PC-3 (cell line): ENCODE measurements at regions not wholly inside any gene's neighbourhood (a gene's known extent, or its start where the extent isn't known, plus 50 kb on each side); places are given as distances from the start of the nearest gene placed in this dataset.

Experiments
- ATAC-seq: fragments of 200-7000 bp; cut with Tn5 transposase; 2 replicates; pipeline ENCODE4 v1.9.1; 2020; ENCODE audit warnings: mild to moderate bottlenecking, moderate library complexity
- BruUV-seq: library from RNA; stranded (reverse); fragments of 400-500 nt; replicated peaks from 2 replicates; lab custom pipeline; 2021; lab: Mats Ljungman, UMichigan
- CTCF ChIA-PET: fragments of 300-600 bp; sonication (Branson Sonifier 250); formaldehyde crosslinking; loops from one replicate; lab custom pipeline; 2022; ENCODE audit warnings: antibody characterized with exemption; lab: Charles Lee
- POLR2A ChIA-PET: fragments of 300-600 bp; sonication (Branson Sonifier 250); formaldehyde crosslinking; loops from one replicate; lab custom pipeline; 2022; ENCODE audit warnings: antibody characterized with exemption; ENCODE audit not compliant: unreplicated experiment; lab: Charles Lee
- DNase-seq: peaks from one replicate; pipeline ENCODE4 v3.0.0-alpha.2; 2015
- H2AFZ ChIP-seq: fragments of 300-600 bp; sonication (generic); 2 replicates; pipeline ENCODE4 v1.6.0; 2016; ENCODE audit warnings: antibody characterized with exemption, low read length
- H3F3A ChIP-seq: fragments of 300-600 bp; sonication (generic); one replicate; pipeline ENCODE4 v1.6.0; 2017; ENCODE audit warnings: antibody characterized with exemption, low read length, control low read depth, mild to moderate bottlenecking; ENCODE audit not compliant: unreplicated experiment
- H3K27ac ChIP-seq: fragments of 300-600 bp; sonication (generic); 2 replicates; pipeline ENCODE4 v1.5.1; 2016; ENCODE audit warnings: mild to moderate bottlenecking, low read length
- H3K27me3 ChIP-seq: fragments of 300-600 bp; sonication (generic); 2 replicates; pipeline ENCODE4 v1.6.1; 2016; ENCODE audit warnings: low read length, mixed read lengths
- H3K36me3 ChIP-seq: fragments of 300-600 bp; sonication (generic); 2 replicates; pipeline ENCODE4 v1.6.1; 2016; ENCODE audit warnings: low read depth, mixed run types, low read length, mixed read lengths
- H3K4me1 ChIP-seq: fragments of 300-600 bp; sonication (generic); 2 replicates; pipeline ENCODE4 v1.5.1; 2016; ENCODE audit warnings: low read length; ENCODE audit not compliant: insufficient read depth
- H3K4me2 ChIP-seq: fragments of 300-600 bp; sonication (generic); 2 replicates; pipeline ENCODE4 v1.6.0; 2016; ENCODE audit warnings: low read length
- H3K4me3 ChIP-seq: fragments of 300-600 bp; sonication (generic); 2 replicates; pipeline ENCODE4 v1.5.1; 2016; ENCODE audit warnings: mild to moderate bottlenecking, low read length, mixed read lengths
- H3K79me2 ChIP-seq: fragments of 300-600 bp; sonication (generic); 2 replicates; pipeline ENCODE4 v1.6.1; 2017; ENCODE audit warnings: low read length, mixed read lengths
- H3K9ac ChIP-seq: fragments of 300-600 bp; sonication (generic); 2 replicates; pipeline ENCODE4 v1.6.0; 2016; ENCODE audit warnings: mild to moderate bottlenecking, low read length
- H3K9me2 ChIP-seq: fragments of 300-600 bp; sonication (generic); replicated peaks from 2 replicates; pipeline ENCODE4 v1.6.1; 2016; ENCODE audit warnings: mixed run types, low read length, mixed read lengths
- H3K9me3 ChIP-seq: fragments of 300-600 bp; sonication (generic); 2 replicates; pipeline ENCODE4 v1.6.1; 2016; ENCODE audit warnings: low read length, mixed read lengths
- H4K20me1 ChIP-seq: fragments of 300-600 bp; sonication (generic); 2 replicates; pipeline ENCODE4 v1.6.1; 2016; ENCODE audit warnings: low read length, mixed read lengths
- EZH2 ChIP-seq: fragments of 300-600 bp; sonication (generic); IDR thresholded peaks from one replicate; pipeline ENCODE4 v1.6.1; 2017; ENCODE audit warnings: antibody characterized with exemption, mild to moderate bottlenecking, low read length; ENCODE audit not compliant: unreplicated experiment
- EZH2phosphoT487 ChIP-seq: fragments of 300-600 bp; sonication (generic); IDR thresholded peaks from 2 replicates; pipeline ENCODE4 v1.6.1; 2018; ENCODE audit warnings: mild to moderate bottlenecking, antibody characterized with exemption, low read length, borderline replicate concordance
- intact Hi-C: fragments of 100-400 bp; cut with micrococcal nuclease; formaldehyde crosslinking; loops from 2 replicates; pipeline ENCODE4 v1.9.0; 2023
- TF ChIP-seq, protein P1 (sequence below): fragments of 300-600 bp; sonication (generic); conservative IDR thresholded peaks from 2 replicates; pipeline ENCODE4 v1.5.1; 2017; ENCODE audit warnings: antibody characterized with exemption, low read depth, mild to moderate bottlenecking, low read length

DNA sequence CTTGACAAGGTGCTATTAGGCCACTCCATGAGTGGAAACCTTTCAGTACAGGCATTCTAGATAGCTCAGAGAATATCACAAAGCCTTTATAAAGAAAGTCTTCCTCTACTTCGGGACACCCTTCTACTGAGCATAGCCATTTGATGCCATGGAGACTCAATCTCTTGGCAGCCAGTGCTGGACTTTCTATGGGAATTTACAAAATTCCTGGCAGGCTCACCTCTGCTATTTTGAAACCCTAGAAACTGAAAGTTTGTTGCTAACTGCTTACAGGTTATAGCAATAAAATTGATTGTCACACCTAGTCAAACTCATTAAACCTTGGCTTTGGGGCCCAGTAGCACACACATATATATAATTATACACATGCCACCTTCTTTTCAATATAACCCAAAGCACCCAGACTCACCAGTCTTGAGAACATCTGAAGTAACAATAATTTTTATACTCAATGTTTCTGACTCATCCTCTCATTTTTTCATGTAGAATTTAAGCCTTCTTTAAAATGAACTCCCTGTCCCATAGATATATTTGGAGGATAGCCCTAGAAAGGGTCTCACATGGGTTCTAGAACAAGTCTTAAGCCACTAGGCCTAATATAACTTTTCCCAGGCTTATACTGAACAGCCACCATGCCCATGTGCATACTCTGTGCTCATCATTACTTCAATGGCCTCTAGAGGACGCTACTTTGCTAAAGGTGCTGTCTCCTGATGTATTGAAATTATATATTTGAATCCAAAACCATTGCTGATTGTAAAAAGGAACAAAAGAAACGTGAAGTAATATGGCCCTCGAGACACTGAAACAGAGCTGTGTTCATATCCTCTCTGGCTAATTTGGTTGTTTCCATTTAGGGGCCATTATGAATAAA lies 368.1 kb upstream of the MARCKS start:
- ChIA-PET POLR2A (no interaction called here), CTCF (no interaction called here)
- no peaks in the 10 kb centered on the region for H3K36me3 ChIP-seq
- no peaks in the 10 kb centered on the region for H3K9me3 ChIP-seq
- H3K9ac ChIP-seq: no peak overlapping the region
- H3F3A ChIP-seq: no peaks in the 10 kb centered on the region
- intact Hi-C loops: loop anchor here (10.0 kb wide), 1 partner anchor 704 kb away; no protein-coding TSS in a partner anchor
- no peak for DNase-seq
- H3K4me2 ChIP-seq: no peak overlapping the region
- no peak for ATAC-seq
- 0 out of 2 replicates have a peak, but pooled peaks cover 5% of the 10 kb centered on the region for H3K4me1 ChIP-seq
- no peaks in the 10 kb centered on the region for H4K20me1 ChIP-seq
- no peak overlapping the region for H3K4me3 ChIP-seq
- H3K79me2 ChIP-seq: no peaks in the 10 kb centered on the region
- no peak overlapping the region for H3K27ac ChIP-seq
- no peak for TF ChIP-seq EZH2
- TF ChIP-seq, protein P1, sequence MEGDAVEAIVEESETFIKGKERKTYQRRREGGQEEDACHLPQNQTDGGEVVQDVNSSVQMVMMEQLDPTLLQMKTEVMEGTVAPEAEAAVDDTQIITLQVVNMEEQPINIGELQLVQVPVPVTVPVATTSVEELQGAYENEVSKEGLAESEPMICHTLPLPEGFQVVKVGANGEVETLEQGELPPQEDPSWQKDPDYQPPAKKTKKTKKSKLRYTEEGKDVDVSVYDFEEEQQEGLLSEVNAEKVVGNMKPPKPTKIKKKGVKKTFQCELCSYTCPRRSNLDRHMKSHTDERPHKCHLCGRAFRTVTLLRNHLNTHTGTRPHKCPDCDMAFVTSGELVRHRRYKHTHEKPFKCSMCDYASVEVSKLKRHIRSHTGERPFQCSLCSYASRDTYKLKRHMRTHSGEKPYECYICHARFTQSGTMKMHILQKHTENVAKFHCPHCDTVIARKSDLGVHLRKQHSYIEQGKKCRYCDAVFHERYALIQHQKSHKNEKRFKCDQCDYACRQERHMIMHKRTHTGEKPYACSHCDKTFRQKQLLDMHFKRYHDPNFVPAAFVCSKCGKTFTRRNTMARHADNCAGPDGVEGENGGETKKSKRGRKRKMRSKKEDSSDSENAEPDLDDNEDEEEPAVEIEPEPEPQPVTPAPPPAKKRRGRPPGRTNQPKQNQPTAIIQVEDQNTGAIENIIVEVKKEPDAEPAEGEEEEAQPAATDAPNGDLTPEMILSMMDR: peak; percentile 33; the same call in 1 of the 2 replicates
- no peaks in the 10 kb centered on the region for H3K27me3 ChIP-seq
- no peaks in the 10 kb centered on the region for H3K9me2 ChIP-seq
- H2AFZ ChIP-seq: no peak overlapping the region
- BruUV-seq: no TSS peak

DNA sequence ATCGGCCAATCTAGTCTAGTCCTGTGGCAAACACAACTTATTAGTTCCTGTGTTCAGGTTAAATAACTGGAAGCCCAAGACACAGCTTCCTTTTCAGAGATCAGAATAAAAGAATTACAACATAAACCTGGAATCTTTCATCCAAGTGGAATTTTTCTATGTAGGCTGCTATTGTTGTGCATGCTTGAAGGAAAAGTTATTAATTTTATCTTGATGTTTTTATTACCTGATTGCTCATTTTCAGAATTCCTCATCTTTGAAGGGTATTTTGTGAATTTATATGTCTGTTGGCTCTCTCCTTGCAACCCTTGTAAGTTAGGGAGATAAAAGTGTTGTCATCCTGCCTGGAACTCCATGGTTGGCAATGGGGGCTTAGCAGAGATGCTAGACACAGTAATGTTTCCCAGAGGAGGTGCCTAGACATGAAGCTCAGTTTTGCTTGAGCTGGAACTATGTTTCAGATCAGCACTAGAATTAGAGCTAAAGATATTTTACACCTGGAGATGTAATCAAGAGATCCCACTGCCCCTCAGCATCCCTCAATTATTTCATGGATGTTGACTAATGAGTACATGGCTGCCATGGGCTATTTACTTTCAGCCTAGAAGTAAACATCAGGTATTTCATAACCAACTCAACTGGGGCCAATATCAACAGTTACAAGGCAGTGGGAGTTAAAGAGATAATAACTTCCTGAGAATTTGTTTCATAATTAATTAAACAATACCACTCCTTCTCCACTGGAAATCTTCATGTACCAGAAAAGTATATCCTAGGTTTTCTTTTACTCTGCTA lies 367.0 kb upstream of the MARCKS start:
- H2AFZ ChIP-seq: no peak overlapping the region
- DNase-seq (peak; percentile 22), ATAC-seq (no peak)
- no peak overlapping the region for H3K9ac ChIP-seq
- ChIA-PET CTCF (no interaction called here), POLR2A (interaction anchor here (0.6 kb wide), 1 partner anchor 443 kb away, joined by 5 read pairs; no protein-coding TSS in a partner anchor)
- H3K4me2 ChIP-seq: no peak overlapping the region
- H3K9me2 ChIP-seq: no peaks in the 10 kb centered on the region
- H3K4me3 ChIP-seq: no peak overlapping the region
- no peaks in the 10 kb centered on the region for H3K9me3 ChIP-seq
- no peaks in the 10 kb centered on the region for H3F3A ChIP-seq
- intact Hi-C loops: loop anchor here (10.0 kb wide), 1 partner anchor 705 kb away; no protein-coding TSS in a partner anchor
- no TSS peak for BruUV-seq
- no peaks in the 10 kb centered on the region for H3K36me3 ChIP-seq
- 0 out of 2 replicates have a peak, but pooled peaks cover 5% of the 10 kb centered on the region for H3K4me1 ChIP-seq
- H3K27me3 ChIP-seq: no peaks in the 10 kb centered on the region
- no peaks in the 10 kb centered on the region for H3K79me2 ChIP-seq
- TF ChIP-seq, protein P1: no peak
- TF ChIP-seq EZH2phosphoT487: no peak
- no peak for TF ChIP-seq EZH2
- H4K20me1 ChIP-seq: no peaks in the 10 kb centered on the region
- H3K27ac ChIP-seq: no peak overlapping the region
